Activated naive CD4-positive, alpha-beta T cell treated with anti-CD3 and anti-CD28 coated beads, Interleukin-2, amount 50 U/mL, for 16 hours (primary cell): ENCODE measurements at regions not wholly inside any gene's neighbourhood (a gene's known extent, or its start where the extent isn't known, plus 50 kb on each side); places are given as distances from the start of the nearest gene placed in this dataset.

Experiments used
- DNase-seq: peaks from one replicate; pipeline ENCODE4 v3.0.0-alpha.2; 2020

DNA sequence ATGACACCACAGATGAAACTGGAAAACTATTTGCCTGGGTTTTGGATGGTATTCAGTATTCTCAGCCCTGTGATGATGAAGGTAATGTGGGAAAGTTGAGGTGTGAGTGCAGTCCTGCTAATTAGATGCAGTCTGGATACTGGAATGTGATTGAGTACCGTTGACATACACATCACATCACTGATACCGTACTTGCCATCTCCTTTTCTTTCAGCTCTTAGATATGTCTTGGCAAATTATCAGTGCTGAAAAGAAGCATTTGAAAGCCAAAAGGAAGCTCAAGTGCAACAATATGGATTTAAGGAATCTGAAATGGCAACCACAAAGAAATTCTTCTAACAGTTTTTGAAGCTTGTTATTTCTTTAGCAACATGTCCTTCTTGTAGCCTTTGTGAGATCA lies 381.4 kb upstream of the TGFBR2 start:
- no peak for DNase-seq

GRCh38 chr3:30226601-30227151 lies 379.7 kb upstream of the TGFBR2 start:
- DNase-seq, result no peak

- DNase-seq, result no peak
Observed at GRCh38 chr3:30227571-30228301, 378.7 kb upstream of the TGFBR2 start.

- DNase-seq, result no peak
Observed at GRCh38 chr3:30228302-30228631, 378.1 kb upstream of the TGFBR2 start.

DNA sequence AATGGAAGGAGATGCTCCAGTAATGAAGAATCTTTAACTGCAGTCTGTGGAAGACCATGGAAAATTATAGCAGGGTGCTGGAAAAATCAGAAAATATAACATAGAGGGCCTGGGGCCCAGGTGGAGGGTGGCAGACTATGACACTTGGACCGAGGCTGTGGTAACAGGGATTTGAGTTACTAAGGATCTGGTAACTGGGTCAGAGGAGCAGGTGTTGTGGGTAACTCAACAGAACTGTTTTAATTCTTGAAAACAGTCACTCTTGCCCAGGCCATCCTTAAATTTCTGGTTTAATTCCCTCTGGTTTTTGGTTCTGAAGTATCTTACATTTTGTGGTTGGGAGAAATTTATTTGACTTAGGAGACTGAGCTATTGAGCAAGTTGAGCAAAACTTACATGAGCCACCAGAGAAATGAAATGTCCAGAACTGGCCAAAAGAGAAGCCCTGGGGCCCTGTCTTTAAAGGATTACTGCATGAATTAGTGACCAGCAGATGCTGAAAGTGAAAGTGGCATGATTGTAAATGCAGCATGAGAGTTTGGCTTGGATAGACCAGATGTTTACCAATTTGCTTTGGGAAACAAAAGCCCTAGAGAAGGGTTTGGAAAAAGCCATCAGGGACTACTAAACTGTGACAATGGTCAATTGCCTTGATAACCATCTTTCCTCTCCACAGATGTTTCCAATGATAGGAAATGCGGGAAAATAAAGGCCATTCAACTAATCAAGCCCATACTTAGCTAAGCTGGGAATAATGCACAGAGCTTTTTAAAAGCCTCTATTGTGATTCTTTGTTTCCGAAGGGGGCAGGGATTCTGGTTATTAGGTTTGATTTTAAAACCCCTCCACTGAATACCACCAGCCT lies 374.9 kb upstream of the TGFBR2 start:
- no peak for DNase-seq

DNA sequence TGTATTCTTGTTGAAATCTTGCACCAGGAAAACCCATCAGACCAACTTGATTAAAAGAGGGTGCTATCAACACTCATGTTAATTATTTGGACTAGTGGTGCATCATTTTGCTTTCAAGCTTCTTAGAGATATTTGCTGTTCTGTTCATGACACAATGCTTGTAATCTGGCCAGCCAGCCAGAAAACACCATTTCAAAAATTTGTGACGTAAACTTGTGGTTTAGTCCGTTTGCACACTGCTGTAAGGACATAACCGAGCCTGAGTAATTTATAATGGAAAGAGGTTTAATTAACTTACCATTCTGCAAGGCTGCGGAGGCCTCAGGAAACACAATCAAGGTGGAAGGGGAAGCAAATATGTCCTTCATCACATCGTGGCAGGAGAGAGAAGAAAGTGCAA lies 374.3 kb upstream of the TGFBR2 start:
- DNase-seq, result no peak

DNA sequence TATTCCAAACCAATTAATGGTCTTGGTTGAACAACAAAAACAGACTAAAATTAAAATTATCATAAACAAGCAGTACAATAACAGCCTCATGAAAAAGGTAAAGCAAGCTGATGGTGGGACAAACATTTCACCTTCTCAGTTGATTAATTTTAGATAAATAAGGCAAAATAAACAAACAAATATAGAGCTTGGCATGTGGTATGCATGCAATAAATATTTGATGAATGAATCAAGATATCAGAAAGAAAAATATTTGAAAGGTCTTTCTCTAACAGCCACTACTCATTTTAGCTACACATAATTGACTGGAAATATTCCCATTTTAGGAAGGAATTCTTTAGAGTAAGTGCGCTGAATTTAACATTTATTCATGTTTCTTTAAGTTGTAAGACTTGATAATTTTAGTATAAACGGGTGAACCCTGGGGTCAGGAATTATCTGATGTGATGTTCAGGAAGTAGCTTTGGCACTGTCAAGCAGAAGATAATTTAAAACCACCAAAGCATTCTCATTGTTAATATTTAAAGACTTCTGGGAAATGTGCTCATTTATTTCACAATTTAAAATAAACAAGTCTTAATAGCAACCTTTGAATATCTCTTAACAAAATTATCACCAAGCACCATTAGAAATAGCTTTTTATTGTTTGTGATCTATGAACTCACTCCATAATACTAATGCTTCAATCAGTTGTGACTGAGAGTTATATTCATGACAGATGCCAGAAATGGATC lies 372.3 kb upstream of the TGFBR2 start:
- DNase-seq, result no peak

DNA sequence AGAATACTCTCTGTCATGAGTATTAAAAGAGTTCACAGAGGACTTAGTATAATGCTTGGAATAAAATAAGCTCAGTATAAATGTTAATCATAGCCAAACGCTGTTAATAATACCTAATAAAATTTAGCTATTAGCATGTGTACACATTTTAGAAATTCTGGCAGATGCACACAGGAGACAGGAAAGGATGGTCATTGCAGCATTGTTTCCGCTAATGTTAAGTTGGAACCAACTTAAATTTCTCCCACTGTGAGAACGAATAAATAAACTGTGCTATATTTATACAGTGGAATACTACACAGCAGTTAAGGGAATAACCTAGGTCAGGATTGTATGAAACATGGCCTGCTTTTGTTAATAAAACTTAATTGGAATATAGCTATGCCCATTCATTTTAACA lies 370.4 kb upstream of the TGFBR2 start:
- no peak for DNase-seq

GRCh38 chr3:30241721-30242120 lies 364.7 kb upstream of the TGFBR2 start:
- DNase-seq, result no peak

- DNase-seq, result no peak
Observed at GRCh38 chr3:30245858-30246622, 360.4 kb upstream of the TGFBR2 start.

GRCh38 chr3:30248423-30248822 lies 358.0 kb upstream of the TGFBR2 start:
- no peak for DNase-seq

- no peak for DNase-seq
Observed at GRCh38 chr3:30252474-30252873, 353.9 kb upstream of the TGFBR2 start.

DNA sequence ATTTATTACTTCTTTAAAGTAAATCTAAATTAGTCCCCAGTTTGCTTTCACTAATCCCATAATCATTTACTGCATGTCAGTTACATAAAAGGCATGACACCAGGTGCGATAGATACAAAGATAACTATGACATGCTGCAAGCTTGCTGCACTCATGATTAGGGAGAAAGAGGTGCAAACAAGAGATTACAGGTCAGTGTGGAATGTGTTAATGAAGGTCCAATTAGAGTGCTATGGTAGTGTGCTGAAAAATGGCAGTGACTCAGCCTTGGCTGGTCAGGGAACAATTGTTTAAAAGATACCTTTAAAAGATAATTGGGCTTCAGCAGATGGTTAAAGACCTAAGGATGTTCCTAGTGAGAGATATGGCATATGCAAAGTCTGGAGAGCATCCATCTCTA lies 352.6 kb upstream of the TGFBR2 start:
- DNase-seq, result no peak

GRCh38 chr3:30256474-30256873 lies 349.9 kb upstream of the TGFBR2 start:
- DNase-seq, result no peak

GRCh38 chr3:30258426-30259392 lies 347.7 kb upstream of the TGFBR2 start:
- DNase-seq, result no peak

GRCh38 chr3:30259730-30260129 lies 346.7 kb upstream of the TGFBR2 start:
- DNase-seq, result no peak

- no peak for DNase-seq
Observed at GRCh38 chr3:30260762-30261161, 345.6 kb upstream of the TGFBR2 start.

- DNase-seq, result no peak
Observed at GRCh38 chr3:30263238-30263924, 343.0 kb upstream of the TGFBR2 start.

GRCh38 chr3:30263925-30264313 lies 342.5 kb upstream of the TGFBR2 start:
- DNase-seq, result peak; percentile 18

GRCh38 chr3:30266524-30266923 lies 339.9 kb upstream of the TGFBR2 start:
- DNase-seq, result no peak

GRCh38 chr3:30268288-30268687 lies 338.1 kb upstream of the TGFBR2 start:
- no peak for DNase-seq
